SK-N-SH (cell line): ENCODE measurements at regions not wholly inside any gene's neighbourhood (a gene's known extent, or its start where the extent isn't known, plus 50 kb on each side); places are given as distances from the start of the nearest gene placed in this dataset.

ENCODE experiments used
- EZH2phosphoT487 ChIP-seq: fragments of 200-600 bp; sonication (generic); IDR thresholded peaks from 2 replicates; pipeline ENCODE4 v1.6.1; 2017; ENCODE audit warnings: low read depth, mixed run types, mild to moderate bottlenecking, antibody characterized with exemption, moderate library complexity, borderline replicate concordance
- NRF1 ChIP-seq: IDR thresholded peaks from 2 replicates; pipeline ENCODE4 v1.6.1; 2012; ENCODE audit warnings: low read depth, mild to moderate bottlenecking, low read length
- POLR2AphosphoS5 ChIP-seq: IDR thresholded peaks from 2 replicates; pipeline ENCODE4 v1.6.1; 2012; ENCODE audit warnings: low read depth, low read length
- RAD21 ChIP-seq: IDR thresholded peaks from 2 replicates; pipeline ENCODE4 v1.6.1; 2012; ENCODE audit warnings: mild to moderate bottlenecking, low read length
- SMC3 ChIP-seq: IDR thresholded peaks from 2 replicates; pipeline ENCODE4 v1.6.1; 2012; ENCODE audit warnings: low read depth, low read length, improper control_type of control experiment
- TCF12 ChIP-seq: IDR thresholded peaks from 2 replicates; pipeline ENCODE4 v1.4.0; 2012
- YY1 ChIP-seq: IDR thresholded peaks from 2 replicates; pipeline ENCODE4 v1.4.0; 2012; ENCODE audit warnings: low read depth, mild to moderate bottlenecking
- TF ChIP-seq, protein P1 (sequence below): fragments of 200-600 bp; sonication (generic); IDR thresholded peaks from 2 replicates; pipeline ENCODE4 v1.6.1; 2017; ENCODE audit warnings: antibody characterized with exemption, mild to moderate bottlenecking, moderate library complexity

DNA sequence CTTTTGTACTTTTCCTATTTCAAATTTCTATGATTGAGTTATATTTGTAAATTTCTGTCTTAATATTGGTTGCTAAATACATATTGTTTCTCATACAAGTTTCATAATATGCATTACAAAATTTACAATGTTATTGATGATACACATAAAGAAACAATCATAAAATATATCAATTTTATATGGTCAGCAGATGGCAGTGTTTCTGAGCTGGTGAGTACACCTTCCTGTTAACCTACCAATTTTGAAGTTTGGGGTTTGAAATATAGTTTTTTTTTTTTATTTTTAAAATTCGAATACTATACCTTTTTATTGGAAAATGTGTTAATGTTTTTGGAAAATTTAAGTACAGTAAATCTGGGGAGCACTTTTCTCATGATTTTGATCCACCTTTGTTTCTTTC, 1953.1 kb upstream of the ADGRL3 start:
- TF ChIP-seq, protein P1, sequence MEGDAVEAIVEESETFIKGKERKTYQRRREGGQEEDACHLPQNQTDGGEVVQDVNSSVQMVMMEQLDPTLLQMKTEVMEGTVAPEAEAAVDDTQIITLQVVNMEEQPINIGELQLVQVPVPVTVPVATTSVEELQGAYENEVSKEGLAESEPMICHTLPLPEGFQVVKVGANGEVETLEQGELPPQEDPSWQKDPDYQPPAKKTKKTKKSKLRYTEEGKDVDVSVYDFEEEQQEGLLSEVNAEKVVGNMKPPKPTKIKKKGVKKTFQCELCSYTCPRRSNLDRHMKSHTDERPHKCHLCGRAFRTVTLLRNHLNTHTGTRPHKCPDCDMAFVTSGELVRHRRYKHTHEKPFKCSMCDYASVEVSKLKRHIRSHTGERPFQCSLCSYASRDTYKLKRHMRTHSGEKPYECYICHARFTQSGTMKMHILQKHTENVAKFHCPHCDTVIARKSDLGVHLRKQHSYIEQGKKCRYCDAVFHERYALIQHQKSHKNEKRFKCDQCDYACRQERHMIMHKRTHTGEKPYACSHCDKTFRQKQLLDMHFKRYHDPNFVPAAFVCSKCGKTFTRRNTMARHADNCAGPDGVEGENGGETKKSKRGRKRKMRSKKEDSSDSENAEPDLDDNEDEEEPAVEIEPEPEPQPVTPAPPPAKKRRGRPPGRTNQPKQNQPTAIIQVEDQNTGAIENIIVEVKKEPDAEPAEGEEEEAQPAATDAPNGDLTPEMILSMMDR: peak; percentile 51
- TF ChIP-seq NRF1 (no peak), SMC3 (no peak; the same call in 1 of the 2 replicates), EZH2phosphoT487 (no peak), YY1 (no peak), POLR2AphosphoS5 (no peak), TCF12 (no peak), RAD21 (peak; percentile 70)
